ENCODE measurements at regions not wholly inside any gene's neighbourhood (a gene's known extent, or its start where the extent isn't known, plus 50 kb on each side); places are given as distances from the start of the nearest gene placed in this dataset.

DNA sequence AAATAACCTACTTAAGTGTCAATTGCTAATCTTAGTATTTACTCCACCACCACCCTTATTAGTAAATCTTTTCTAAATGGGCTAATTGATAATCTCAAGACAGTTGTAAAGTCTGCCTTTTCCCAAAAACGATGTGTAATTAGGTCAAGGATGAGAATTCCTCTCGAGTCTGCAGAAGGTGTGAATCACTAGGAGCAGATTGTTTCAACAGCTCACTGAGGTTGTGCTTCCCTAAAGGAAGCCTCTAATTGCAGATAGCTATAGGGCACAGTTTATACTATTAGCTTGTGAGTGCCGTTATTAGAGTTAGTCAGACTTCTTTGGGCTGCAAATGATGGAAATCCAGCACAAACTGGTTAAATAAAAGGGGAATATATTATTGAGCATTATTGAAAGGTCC lies 84.9 kb downstream of the C11orf91 start:
- no peak for DNase-seq

DNA sequence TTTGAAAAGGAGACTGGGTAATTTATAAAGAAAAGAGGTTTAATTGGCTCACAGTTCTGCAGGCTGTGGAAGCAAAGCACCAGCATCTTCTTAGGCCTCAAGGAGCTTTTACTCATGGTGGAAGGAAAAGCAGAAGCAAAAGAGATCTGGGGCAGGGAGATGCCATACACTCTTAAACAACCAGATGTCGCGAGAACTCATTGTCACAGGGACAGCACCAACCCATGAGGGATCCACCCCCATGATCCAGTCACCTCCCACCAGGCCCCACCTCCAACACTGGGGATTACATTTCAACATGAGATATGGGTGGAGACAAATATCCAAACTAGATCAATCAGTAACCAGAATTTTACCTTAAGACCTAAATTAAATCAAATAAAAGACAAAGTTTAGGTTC lies 87.2 kb downstream of the C11orf91 start:
- no peak for DNase-seq

DNA sequence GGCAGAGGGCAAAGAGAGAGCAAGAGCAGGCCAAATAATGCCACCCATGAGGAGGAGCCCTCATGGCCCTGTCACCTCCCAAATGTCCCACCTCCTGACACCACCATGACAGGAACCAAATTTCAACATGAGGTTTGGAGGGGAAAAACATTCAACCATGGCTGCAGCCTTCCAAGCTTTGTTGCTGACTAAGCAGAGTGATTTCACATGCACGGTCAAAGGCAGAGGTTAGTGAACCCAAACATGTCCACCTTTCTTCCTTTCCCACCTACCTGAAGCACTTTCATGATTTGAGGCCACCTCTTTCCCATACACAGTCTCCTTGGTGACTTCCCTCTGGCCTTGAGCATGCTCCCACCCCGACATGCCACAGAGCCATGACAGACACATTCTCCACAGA lies 89.7 kb downstream of the C11orf91 start:
- no peak for DNase-seq

DNA sequence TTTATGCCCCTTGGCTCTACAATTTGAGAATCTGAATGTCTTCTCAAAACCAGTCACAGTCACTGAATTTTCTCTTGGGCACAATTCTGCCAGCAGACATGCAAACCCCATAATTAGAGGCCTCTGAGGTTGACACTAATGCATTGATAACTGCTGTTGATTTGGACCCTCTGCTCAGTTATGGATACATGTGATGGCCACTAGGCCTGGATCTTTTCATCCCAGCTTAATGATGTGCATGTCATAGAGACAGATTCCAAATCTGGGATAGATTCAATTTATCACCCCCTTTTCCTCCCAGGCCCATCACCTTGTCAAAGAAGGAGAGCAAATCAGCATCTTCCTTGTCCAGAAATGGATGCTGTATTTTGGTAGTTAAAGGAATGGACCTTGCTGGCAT lies 92.2 kb downstream of the C11orf91 start:
- no peak for DNase-seq

DNA sequence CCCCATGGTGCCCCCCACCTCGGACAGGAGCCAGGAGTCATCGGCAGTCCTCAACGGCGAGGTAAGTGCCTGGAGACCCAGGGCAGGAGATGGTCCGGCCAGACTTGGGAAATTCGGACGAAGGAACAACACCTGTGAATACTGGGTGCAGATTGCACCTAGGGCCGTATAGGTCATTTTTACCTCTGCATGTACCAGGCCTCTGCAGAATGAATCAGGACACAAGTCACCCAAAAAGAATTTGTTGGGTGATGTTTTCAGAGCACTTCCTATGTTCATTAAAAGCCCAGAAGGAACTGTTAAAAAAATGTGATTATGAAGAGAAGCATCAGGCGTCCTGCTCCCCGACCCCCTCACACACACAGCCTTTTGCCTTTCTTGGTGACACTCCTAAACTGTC lies 93.9 kb downstream of the C11orf91 start:
- no peak for DNase-seq

DNA sequence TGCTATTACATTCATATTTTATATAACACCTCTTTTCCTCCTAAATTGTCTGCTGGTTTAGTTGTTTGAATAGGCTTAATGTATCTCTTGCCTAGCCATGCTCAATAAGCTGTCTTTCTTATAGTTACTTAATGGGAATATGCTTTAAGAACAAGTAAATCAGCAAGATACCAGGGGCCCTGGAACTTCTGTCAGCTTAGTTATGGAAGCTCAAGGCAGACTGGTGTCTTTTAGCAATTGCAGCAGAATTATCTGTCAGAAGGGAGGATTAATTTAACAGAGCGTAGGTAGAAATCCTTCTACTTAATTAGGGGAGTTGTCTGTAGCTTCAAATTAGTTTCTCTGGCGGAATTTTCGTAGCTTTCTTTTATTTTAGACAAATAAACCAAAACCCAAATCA lies 94.9 kb downstream of the C11orf91 start:
- no peak for DNase-seq

GRCh38 chr11:33598426-33599069 lies 102.1 kb downstream of the C11orf91 start:
- no peak for DNase-seq

DNA sequence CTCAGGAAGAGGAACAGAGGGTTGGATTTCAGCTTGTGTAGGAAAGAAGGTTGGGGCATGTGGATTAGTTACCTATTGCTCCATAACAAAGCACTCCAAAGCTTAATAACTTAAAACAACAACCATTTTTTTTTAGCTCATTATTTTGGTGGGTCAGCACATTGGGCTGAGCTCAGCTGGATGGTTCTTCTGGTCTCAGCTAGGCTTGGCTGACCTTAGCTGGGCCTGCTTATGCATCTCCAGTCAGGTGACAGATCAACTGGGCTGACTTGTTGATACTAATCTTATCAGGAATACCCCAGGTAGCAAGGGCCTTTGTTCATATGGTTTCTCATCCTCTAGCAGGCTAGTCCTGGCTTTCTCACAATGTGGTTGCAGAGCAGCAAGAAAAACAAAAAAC lies 106.4 kb downstream of the C11orf91 start:
- no peak for DNase-seq

DNA sequence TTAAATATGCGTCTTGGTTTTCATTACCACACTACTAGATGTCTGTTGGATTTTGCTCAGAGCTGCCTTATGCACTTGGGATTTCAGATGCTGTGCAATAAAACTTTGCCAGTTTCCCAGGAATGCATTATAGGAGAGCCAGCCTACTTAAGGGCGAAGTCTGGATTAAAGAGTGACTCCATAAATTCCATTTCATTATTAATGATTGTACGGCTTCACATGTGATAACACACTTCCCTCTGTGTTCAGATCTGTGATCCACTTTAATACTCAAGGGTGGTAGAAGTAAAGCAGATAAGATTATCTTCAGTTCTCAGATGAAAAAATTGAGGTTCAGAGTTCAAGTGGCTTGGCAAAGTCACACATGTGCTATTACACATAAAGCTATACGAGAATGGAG lies 110.2 kb downstream of the C11orf91 start:
- no peak for DNase-seq

DNA sequence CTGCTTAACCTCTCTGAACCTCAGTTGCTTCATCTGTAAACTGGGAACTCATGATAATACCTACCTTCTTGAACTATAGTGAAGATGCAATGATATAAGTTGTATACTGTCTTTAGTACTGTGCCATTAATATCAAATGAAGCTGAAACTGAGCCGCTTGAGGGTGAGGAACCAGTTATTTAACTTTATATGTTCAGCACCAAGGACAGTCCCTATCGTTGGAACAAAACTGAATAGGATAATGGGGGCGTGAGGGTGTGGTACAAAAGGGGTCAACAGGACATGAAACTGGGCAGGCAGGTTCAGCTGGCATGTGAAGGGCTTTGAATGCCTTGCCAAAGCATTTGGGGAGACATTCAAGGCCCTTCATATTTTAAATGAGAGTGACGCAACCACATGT lies 112.6 kb downstream of the C11orf91 start:
- no peak for DNase-seq

DNA sequence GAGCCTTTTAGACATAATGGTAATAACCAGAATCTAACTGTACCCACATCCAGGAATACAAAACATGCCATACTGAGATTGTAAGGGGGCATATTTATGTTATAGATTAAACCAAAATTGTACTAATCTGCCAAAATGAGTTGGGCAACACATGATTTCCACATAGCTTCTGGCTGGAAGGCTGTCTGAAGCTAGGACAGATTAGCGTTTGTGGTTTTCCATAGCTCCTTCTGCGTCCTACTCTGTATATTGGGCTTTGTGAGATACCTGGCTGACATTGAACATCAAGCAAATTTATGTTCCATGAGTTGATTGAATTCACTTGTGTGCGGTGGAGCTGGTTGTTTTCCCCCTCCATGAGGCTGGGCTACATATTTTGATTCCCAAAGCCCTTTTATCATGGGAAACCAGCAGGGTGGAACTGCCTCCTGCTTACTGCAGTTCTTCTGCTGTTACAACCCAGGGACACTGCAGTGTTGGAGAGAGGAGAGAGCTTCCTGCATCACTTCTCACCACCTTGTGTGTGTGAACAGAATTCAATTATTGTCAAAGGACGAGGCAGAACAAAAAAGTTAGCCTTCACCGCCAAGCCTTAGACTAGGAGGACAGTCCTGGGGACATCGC lies 114.9 kb downstream of the C11orf91 start:
- DNase-seq = no peak

DNA sequence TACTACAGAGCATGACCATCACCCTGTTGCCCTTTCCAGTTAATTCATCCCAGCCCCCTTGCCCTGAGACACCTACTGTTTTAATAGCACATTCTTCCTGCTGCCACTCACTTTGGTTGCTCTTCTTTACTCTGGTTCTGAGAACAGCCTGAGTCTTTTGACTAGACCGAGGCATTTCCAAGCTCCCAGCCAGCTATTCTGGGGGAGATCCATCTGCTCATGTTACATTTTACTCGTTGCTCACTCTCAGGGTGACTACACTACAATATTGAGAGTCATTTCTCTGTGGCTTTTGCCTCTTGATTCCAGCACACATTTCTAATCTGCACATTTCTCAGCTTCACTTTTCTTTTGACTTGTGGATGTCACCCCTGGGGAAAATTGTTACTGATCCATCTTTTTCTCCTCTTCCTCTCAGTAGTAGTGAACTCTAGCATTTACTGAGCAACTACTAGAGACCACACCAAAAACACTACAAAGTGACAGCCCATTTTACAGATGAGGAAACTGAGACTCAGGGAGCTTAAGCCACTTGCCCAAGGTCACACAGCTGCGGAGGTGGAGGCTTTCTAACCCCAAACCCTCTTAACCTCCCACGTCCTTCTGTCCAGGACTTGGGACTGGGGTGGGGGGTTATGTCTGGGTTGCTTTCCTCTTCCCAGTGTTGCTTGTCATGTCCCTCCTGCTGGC lies 117.8 kb downstream of the C11orf91 start:
- DNase-seq = no peak

DNA sequence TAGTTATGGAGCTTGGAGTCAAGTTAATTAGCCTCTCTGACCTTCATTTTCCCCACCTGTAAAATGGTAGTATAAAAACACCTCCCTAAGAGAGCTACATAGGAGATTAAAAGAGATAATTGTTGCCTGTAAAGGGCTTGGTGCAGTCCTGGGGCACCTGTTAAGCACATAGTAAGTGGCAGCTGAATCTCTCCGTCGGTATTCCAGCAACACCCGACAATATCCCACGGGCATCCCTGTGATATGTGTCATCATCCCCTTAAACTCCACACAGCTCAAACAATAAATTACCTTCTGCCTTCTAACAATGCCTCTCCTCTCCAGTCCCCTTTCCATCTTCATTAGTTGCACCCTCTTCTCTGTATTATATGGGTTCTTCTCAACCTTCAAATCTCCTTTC lies 121.5 kb downstream of the C11orf91 start:
- no peak for DNase-seq

DNA sequence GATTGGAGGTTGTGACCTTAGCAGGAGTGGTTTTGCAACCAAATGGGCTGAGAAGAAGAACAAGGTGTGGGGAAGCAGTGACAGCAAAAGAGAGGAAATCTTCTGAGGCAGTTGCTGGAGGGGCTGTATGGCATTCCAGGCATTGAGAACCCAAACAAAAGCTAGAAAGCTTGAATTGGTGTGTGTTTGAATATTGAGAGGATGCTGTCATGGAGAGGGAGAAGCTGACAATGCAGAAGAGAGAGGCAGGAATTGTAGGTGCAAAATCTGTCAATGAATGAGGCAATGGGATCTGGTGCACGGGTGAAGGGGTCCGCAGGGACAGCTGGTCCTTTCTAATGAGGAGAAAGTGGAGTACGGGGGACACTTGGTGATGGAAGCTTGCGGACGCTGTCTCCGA lies 123.4 kb downstream of the C11orf91 start:
- no peak for DNase-seq

GRCh38 chr11:33575311-33575710 lies 125.3 kb downstream of the C11orf91 start:
- DNase-seq = no peak

DNA sequence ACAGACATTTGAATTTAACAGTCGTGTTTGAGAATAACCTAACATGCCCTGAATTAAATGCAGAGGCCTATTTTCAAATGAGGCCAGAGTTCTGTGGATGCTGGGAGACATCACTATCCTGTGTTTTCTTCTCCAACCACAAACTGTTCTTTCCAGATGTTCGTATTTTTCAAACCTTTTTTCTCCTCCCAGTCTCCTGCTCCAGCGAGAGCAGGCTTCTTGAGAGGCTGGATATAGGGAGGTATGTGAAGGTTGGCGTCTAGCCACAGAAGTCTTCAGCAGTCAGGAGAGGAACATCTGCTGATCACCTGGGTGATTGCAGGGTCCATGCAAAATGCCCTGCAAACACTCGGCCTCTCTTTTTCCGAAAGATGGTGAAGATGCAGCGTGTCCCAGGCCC lies 126.3 kb downstream of the C11orf91 start:
- DNase-seq = no peak

DNA sequence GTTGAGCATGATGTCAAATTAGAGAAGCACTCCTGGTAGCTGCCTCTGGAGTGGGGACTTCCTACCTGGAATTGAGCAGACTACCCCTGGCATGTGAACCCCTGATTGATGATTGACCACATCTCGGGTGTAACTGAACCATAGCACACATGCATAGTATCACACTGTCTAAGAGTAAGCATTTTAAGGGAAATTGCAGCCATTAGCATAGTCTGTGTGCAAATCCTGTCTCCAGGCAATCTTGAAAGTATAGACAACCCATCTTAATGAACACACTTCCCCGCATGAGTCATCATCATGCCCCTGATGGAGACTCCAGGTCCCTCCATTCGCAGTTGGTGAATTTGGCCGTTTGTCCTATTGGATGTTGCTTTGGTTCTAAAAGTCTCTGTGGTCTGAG lies 131.3 kb downstream of the C11orf91 start:
- DNase-seq = no peak

DNA sequence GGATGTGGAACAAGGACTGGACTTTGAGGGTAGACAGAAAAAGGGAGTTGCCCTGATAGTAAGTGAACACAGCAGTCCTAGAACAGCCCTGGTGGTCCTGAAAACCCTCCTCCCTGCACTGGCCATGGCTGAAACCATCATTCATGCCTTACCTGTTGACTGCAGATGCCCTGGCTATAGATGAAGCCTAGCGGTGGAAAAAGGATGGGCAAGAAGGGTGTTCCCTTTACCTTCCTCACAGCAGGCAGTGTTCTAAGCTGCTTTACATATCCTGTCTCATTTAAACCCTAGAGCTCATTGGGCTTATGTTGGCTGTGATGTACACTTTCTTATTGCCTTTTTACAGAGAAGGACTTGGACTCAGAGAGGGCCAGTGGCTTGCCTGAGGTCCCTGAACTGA lies 133.6 kb downstream of the C11orf91 start:
- no peak for DNase-seq

- no peak for DNase-seq
These were observed 135.7 kb downstream of the C11orf91 start for GRCh38 chr11:33564856-33565453.

DNA sequence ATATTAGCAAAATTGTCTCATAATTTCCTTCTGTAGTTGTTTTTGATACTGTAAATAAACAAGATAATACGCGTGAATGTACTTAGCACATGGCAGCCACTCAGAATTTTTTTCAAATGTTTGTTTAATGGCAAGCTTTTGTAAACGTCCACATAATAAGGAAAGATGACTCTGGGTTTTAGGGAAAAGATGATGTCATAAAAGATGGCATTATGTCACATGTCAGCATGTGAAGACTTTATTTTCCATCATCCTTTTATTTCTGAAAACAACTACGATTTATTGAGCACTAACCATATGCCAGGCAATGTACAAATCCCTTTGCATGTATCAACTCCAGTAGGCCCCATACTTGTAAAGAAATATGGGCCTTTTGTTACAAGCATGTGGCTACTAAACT lies 139.9 kb downstream of the C11orf91 start:
- no peak for DNase-seq

DNA sequence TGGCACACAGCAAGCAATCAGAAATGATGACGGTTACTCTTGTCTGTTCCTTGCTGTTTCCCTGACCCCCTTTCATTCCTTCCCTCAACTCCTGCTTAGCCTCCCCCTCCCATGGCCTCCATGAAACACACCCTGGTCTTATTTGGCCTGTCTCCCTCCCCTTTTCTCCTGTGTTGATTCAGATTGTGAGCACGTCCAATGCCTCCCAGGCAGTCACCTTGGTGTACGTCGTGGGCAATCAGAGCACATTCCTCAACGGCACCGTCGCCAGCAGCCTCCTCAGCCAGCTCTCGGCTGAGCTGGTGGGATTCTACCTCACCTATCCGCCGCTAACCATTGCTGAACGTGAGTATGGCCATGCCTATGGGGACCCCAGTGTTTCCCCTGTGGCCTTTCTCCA lies 141.1 kb downstream of the C11orf91 start:
- no peak for DNase-seq

DNA sequence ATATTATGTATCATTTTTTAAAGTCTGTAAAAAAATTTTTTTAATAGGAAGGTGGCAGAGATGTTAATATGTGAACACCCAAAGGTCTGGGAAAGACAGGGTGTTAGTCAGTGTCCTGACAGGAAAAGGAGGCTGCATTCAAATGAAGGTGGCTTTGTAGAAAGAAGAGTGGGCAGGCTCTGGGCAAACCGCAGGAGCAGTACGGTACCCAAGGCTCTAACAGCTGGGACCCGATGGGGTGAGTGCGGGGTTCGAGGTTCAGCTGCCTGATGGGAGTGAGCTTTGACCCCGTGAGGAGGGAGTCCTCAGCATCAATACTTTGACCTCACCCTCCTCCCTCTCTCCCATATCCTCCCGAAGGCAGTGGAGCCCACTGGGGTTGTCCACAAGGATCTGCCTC lies 142.5 kb downstream of the C11orf91 start:
- DNase-seq = no peak

DNA sequence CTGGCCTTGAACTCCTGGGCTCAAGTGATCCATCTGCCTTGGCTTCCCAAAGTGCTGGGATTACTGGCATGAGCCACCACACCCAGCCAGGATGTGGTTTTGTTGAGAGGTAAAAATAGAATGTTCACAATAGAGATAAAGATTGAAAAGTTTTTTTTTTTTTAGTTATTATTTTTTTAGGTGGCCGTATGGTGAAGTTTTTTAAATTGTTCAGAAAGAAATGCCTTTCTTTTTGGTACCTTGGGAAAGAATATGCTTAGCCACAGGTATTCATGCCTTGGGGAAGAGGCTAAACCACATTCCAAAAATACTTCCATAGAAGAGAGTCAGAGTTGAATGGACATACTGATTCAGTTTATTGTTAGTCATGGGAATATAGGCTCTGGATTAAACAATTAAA lies 143.4 kb downstream of the C11orf91 start:
- no peak for DNase-seq

GRCh38 chr11:33554219-33554618 lies 146.4 kb downstream of the C11orf91 start:
- no peak for DNase-seq

Data from stimulated activated CD4-positive, alpha-beta T cell treated with anti-CD3 and anti-CD28 coated beads, Interleukin-4, amount 100 ng/mL, for 1 hour (primary cell).